ENCODE measurements at regions not wholly inside any gene's neighbourhood (a gene's known extent, or its start where the extent isn't known, plus 50 kb on each side); places are given as distances from the start of the nearest gene placed in this dataset.
A peak's percentile ranks its signal among the peaks of the same experiment; 100 is the strongest.

GRCh38 chr6:25133568-25133967, 145.6 kb upstream of the CARMIL1 start:
- peaks cover 7% of the 10 kb centered on the region for H3K36me3 Mint-ChIP-seq (ENCODE audit: insufficient read depth, unreplicated experiment)
- no TSS peak for BruUV-seq (replicated peaks)
- H3K4me3 Mint-ChIP-seq (ENCODE audit: unreplicated experiment): no peak overlapping the region
- no peak overlapping the region for H3K27ac Mint-ChIP-seq (ENCODE audit: low read depth, unreplicated experiment)
- no peaks in the 10 kb centered on the region for H3K27me3 Mint-ChIP-seq (ENCODE audit: insufficient read depth, unreplicated experiment)
- ChIA-PET CTCF (no interaction called here), POLR2A (no interaction called here)
- intact Hi-C loops (cut with micrococcal nuclease): no loop called here
- H3K4me1 Mint-ChIP-seq (ENCODE audit: insufficient read depth, unreplicated experiment): peaks cover 24% of the 10 kb centered on the region
- no peak for TF ChIP-seq CTCF (IDR thresholded peaks at IDR 0.05; ENCODE audit: unreplicated experiment)
- DNase-seq (ENCODE audit: unreplicated experiment): no peak
- H3K9me3 Mint-ChIP-seq (ENCODE audit: unreplicated experiment): peaks cover 8% of the 10 kb centered on the region

- intact Hi-C loops (cut with micrococcal nuclease): loop anchor here (5.0 kb wide), 1 partner anchor 35 kb away; no protein-coding TSS in a partner anchor
- Mint-ChIP-seq H3K4me1 (ENCODE audit: insufficient read depth, unreplicated experiment) (peaks cover 26% of the 10 kb centered on the region), H3K27me3 (ENCODE audit: insufficient read depth, unreplicated experiment) (no peaks in the 10 kb centered on the region), H3K4me3 (ENCODE audit: unreplicated experiment) (peak overlapping the region; percentile 8), H3K36me3 (ENCODE audit: insufficient read depth, unreplicated experiment) (peaks cover 7% of the 10 kb centered on the region), H3K27ac (ENCODE audit: low read depth, unreplicated experiment) (no peak overlapping the region), H3K9me3 (ENCODE audit: unreplicated experiment) (peaks cover 8% of the 10 kb centered on the region)
- peak; percentile 9 for DNase-seq (ENCODE audit: unreplicated experiment)
- ChIA-PET CTCF (no interaction called here), POLR2A (no interaction called here)
- BruUV-seq (replicated peaks): no TSS peak
- TF ChIP-seq CTCF (IDR thresholded peaks at IDR 0.05; ENCODE audit: unreplicated experiment): no peak
These were observed 142.3 kb upstream of the CARMIL1 start for GRCh38 chr6:25136854-25137253.

GRCh38 chr6:25137480-25137879, 141.7 kb upstream of the CARMIL1 start:
- intact Hi-C loops (cut with micrococcal nuclease): loop anchor here (5.0 kb wide), 1 partner anchor 35 kb away; no protein-coding TSS in a partner anchor
- TF ChIP-seq CTCF (IDR thresholded peaks at IDR 0.05; ENCODE audit: unreplicated experiment): no peak
- H3K4me3 Mint-ChIP-seq (ENCODE audit: unreplicated experiment): peak overlapping the region; percentile 79
- DNase-seq (ENCODE audit: unreplicated experiment): peak; percentile 39
- peaks cover 7% of the 10 kb centered on the region for H3K9me3 Mint-ChIP-seq (ENCODE audit: unreplicated experiment)
- ChIA-PET CTCF (interaction anchor here (0.6 to 1.4 kb wide), 8 partner anchors 14 to 351 kb away, joined by 3 to 5 read pairs (median 3); no protein-coding TSS in a partner anchor), POLR2A (interaction anchor here (0.6 to 2.3 kb wide), 7 partner anchors 10 to 83 kb away, joined by 3 to 31 read pairs (median 11); no protein-coding TSS in a partner anchor)
- H3K27me3 Mint-ChIP-seq (ENCODE audit: insufficient read depth, unreplicated experiment): no peaks in the 10 kb centered on the region
- peak overlapping the region; percentile 92 for H3K27ac Mint-ChIP-seq (ENCODE audit: low read depth, unreplicated experiment)
- H3K36me3 Mint-ChIP-seq (ENCODE audit: insufficient read depth, unreplicated experiment): peaks cover 7% of the 10 kb centered on the region
- H3K4me1 Mint-ChIP-seq (ENCODE audit: insufficient read depth, unreplicated experiment): peaks cover 26% of the 10 kb centered on the region
- BruUV-seq (replicated peaks): no TSS peak

DNA sequence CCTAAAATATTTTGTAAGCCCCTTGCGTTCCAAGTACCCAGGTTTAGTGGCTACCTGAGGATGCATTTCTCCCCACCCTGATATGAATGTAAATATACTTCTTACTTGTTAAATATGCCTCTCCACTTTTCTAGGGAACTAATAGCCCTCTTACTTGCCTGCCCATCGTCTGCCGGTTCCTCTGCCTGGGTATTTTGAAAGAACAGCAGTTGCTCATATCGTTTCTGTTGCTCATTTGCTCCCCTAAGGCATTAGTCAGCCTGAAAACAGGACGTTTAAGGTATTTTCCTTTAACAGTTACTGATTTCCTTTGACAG, 141.3 kb upstream of the CARMIL1 start:
- Mint-ChIP-seq H3K9me3 (ENCODE audit: unreplicated experiment) (peaks cover 3% of the 10 kb centered on the region), H3K27ac (ENCODE audit: low read depth, unreplicated experiment) (peak overlapping the region; percentile 92)

More for the DNA sequence above, 141.3 kb upstream of the CARMIL1 start:
- peak overlapping the region; percentile 79 for H3K4me3 Mint-ChIP-seq (ENCODE audit: unreplicated experiment)
- no peak for TF ChIP-seq CTCF (IDR thresholded peaks at IDR 0.05; ENCODE audit: unreplicated experiment)
- ChIA-PET POLR2A (interaction anchor here (0.6 to 2.3 kb wide), 9 partner anchors 10 to 83 kb away, joined by 3 to 31 read pairs (median 8); no protein-coding TSS in a partner anchor), CTCF (interaction anchor here (0.6 to 1.4 kb wide), 9 partner anchors 15 to 351 kb away, joined by 3 to 5 read pairs (median 3); partner anchors contain the start of gene CARMIL1)
- DNase-seq (ENCODE audit: unreplicated experiment): no peak
- H3K4me1 Mint-ChIP-seq (ENCODE audit: insufficient read depth, unreplicated experiment): peaks cover 26% of the 10 kb centered on the region
- H3K36me3 Mint-ChIP-seq (ENCODE audit: insufficient read depth, unreplicated experiment): peaks cover 3% of the 10 kb centered on the region
- no peaks in the 10 kb centered on the region for H3K27me3 Mint-ChIP-seq (ENCODE audit: insufficient read depth, unreplicated experiment)
- TSS peak; percentile 31 for BruUV-seq (replicated peaks)
- intact Hi-C loops (cut with micrococcal nuclease): loop anchor here (1.0 to 5.0 kb wide), 2 partner anchors 34 to 85 kb away; no protein-coding TSS in a partner anchor
